MM.1S (cell line): ENCODE measurements at regions not wholly inside any gene's neighbourhood (a gene's known extent, or its start where the extent isn't known, plus 50 kb on each side); places are given as distances from the start of the nearest gene placed in this dataset.

Experiments used
- DNase-seq: peaks from one replicate; pipeline ENCODE4 v3.0.0-alpha.2; 2015
- H2AFZ ChIP-seq: fragments of 300-600 bp; sonication (generic); 2 replicates; pipeline ENCODE4 v1.6.0; 2016; ENCODE audit warnings: antibody characterized with exemption, low read length
- H3F3A ChIP-seq: fragments of 300-600 bp; sonication (generic); 2 replicates; pipeline ENCODE4 v1.6.1; 2016; ENCODE audit warnings: mild to moderate bottlenecking, antibody characterized with exemption, low read length, moderate library complexity, mixed read lengths; ENCODE audit not compliant: insufficient read depth
- H3K27ac ChIP-seq: fragments of 300-600 bp; sonication (generic); 2 replicates; pipeline ENCODE4 v1.5.1; 2016; ENCODE audit warnings: mild to moderate bottlenecking, low read length
- H3K27me3 ChIP-seq: fragments of 300-600 bp; sonication (generic); replicated peaks from 2 replicates; pipeline ENCODE4 v1.6.0; 2016; ENCODE audit warnings: low read length; ENCODE audit not compliant: insufficient read depth
- H3K36me3 ChIP-seq: fragments of 300-600 bp; sonication (generic); replicated peaks from 2 replicates; pipeline ENCODE4 v1.6.1; 2016; ENCODE audit warnings: mild to moderate bottlenecking, low read length, mixed read lengths; ENCODE audit not compliant: insufficient read depth
- H3K4me1 ChIP-seq: fragments of 300-600 bp; sonication (generic); 2 replicates; pipeline ENCODE4 v1.6.1; 2016; ENCODE audit warnings: low read length, mixed read lengths
- H3K4me2 ChIP-seq: fragments of 300-600 bp; sonication (generic); 2 replicates; pipeline ENCODE4 v1.6.0; 2016; ENCODE audit warnings: low read depth, low read length
- H3K4me3 ChIP-seq: fragments of 300-600 bp; sonication (generic); 2 replicates; pipeline ENCODE4 v1.5.1; 2016; ENCODE audit warnings: low read length, mixed read lengths
- H3K79me2 ChIP-seq: fragments of 300-600 bp; sonication (generic); 2 replicates; pipeline ENCODE4 v1.6.1; 2016; ENCODE audit warnings: mixed run types, low read length, mixed read lengths
- H3K9ac ChIP-seq: fragments of 300-600 bp; sonication (generic); 2 replicates; pipeline ENCODE4 v1.6.1; 2016; ENCODE audit warnings: low read length, mixed read lengths
- H3K9me2 ChIP-seq: fragments of 300-600 bp; sonication (generic); replicated peaks from 2 replicates; pipeline ENCODE4 v1.6.1; 2016; ENCODE audit warnings: mild to moderate bottlenecking, low read length, mixed read lengths; ENCODE audit not compliant: insufficient read depth
- H3K9me3 ChIP-seq: fragments of 300-600 bp; sonication (generic); replicated peaks from 2 replicates; pipeline ENCODE4 v1.6.1; 2016; ENCODE audit warnings: mild to moderate bottlenecking, low read length, mixed read lengths; ENCODE audit not compliant: insufficient read depth
- H4K20me1 ChIP-seq: fragments of 300-600 bp; sonication (generic); 2 replicates; pipeline ENCODE4 v1.6.1; 2016; ENCODE audit warnings: mild to moderate bottlenecking, low read length, moderate library complexity, mixed read lengths; ENCODE audit not compliant: insufficient read depth
- CTCF ChIP-seq: fragments of 300-600 bp; sonication (generic); IDR thresholded peaks from 2 replicates; pipeline ENCODE4 v1.5.1; 2016; ENCODE audit warnings: antibody characterized with exemption, low read length, mixed read lengths
- EZH2 ChIP-seq: fragments of 300-600 bp; sonication (generic); optimal IDR thresholded peaks from 2 replicates; pipeline ENCODE3; 2017; ENCODE audit warnings: low read depth, mild to moderate bottlenecking, antibody characterized with exemption, low read length, mixed read lengths
- EZH2phosphoT487 ChIP-seq: fragments of 300-600 bp; sonication (generic); IDR thresholded peaks from 2 replicates; pipeline ENCODE4 v1.6.1; 2018; ENCODE audit warnings: antibody characterized with exemption, low read length

GRCh38 chr16:72554935-72555334 lies 383.0 kb upstream of the PMFBP1 start:
- H4K20me1 ChIP-seq: no peaks in the 10 kb centered on the region
- no peaks in the 10 kb centered on the region for H3K79me2 ChIP-seq
- no peaks in the 10 kb centered on the region for H3F3A ChIP-seq
- H3K9me3 ChIP-seq: no peaks in the 10 kb centered on the region
- H3K9ac ChIP-seq: no peak overlapping the region
- H3K27me3 ChIP-seq: no peaks in the 10 kb centered on the region
- H3K4me3 ChIP-seq: no peak overlapping the region
- no peak for DNase-seq
- no peaks in the 10 kb centered on the region for H3K36me3 ChIP-seq
- H2AFZ ChIP-seq: no peak overlapping the region
- TF ChIP-seq CTCF (no peak), EZH2 (no peak), EZH2phosphoT487 (no peak)
- H3K27ac ChIP-seq: no peak overlapping the region
- H3K4me1 ChIP-seq: no peaks in the 10 kb centered on the region
- H3K4me2 ChIP-seq: no peak overlapping the region
- H3K9me2 ChIP-seq: no peaks in the 10 kb centered on the region

GRCh38 chr16:72552654-72553053 lies 380.7 kb upstream of the PMFBP1 start:
- no peaks in the 10 kb centered on the region for H3K9me2 ChIP-seq
- DNase-seq: no peak
- no peaks in the 10 kb centered on the region for H3K9me3 ChIP-seq
- H3K36me3 ChIP-seq: no peaks in the 10 kb centered on the region
- H3K27me3 ChIP-seq: no peaks in the 10 kb centered on the region
- TF ChIP-seq EZH2phosphoT487 (no peak), EZH2 (no peak), CTCF (no peak)
- no peak overlapping the region for H3K27ac ChIP-seq
- no peak overlapping the region for H3K4me2 ChIP-seq
- no peaks in the 10 kb centered on the region for H3K79me2 ChIP-seq
- no peaks in the 10 kb centered on the region for H3K4me1 ChIP-seq
- H2AFZ ChIP-seq: no peak overlapping the region
- H3F3A ChIP-seq: no peaks in the 10 kb centered on the region
- H4K20me1 ChIP-seq: no peaks in the 10 kb centered on the region
- no peak overlapping the region for H3K9ac ChIP-seq
- no peak overlapping the region for H3K4me3 ChIP-seq

GRCh38 chr16:72551649-72552048 lies 379.7 kb upstream of the PMFBP1 start:
- no peak overlapping the region for H3K27ac ChIP-seq
- no peaks in the 10 kb centered on the region for H3K27me3 ChIP-seq
- no peaks in the 10 kb centered on the region for H3K9me2 ChIP-seq
- no peaks in the 10 kb centered on the region for H3K79me2 ChIP-seq
- H3K4me2 ChIP-seq: no peak overlapping the region
- H3K4me1 ChIP-seq: no peaks in the 10 kb centered on the region
- H4K20me1 ChIP-seq: no peaks in the 10 kb centered on the region
- TF ChIP-seq CTCF (no peak), EZH2phosphoT487 (no peak), EZH2 (no peak)
- H3K4me3 ChIP-seq: no peak overlapping the region
- no peak overlapping the region for H2AFZ ChIP-seq
- DNase-seq: no peak
- no peaks in the 10 kb centered on the region for H3F3A ChIP-seq
- H3K36me3 ChIP-seq: no peaks in the 10 kb centered on the region
- no peaks in the 10 kb centered on the region for H3K9me3 ChIP-seq
- no peak overlapping the region for H3K9ac ChIP-seq

GRCh38 chr16:72549878-72550277 lies 377.9 kb upstream of the PMFBP1 start:
- Histone ChIP-seq H3K27ac (no peak overlapping the region), H3K9me3 (no peaks in the 10 kb centered on the region), H2AFZ (no peak overlapping the region), H3K79me2 (no peaks in the 10 kb centered on the region), H3F3A (no peaks in the 10 kb centered on the region), H4K20me1 (no peaks in the 10 kb centered on the region), H3K9ac (no peak overlapping the region), H3K36me3 (no peaks in the 10 kb centered on the region), H3K4me3 (no peak overlapping the region), H3K4me2 (no peak overlapping the region), H3K9me2 (no peaks in the 10 kb centered on the region), H3K4me1 (no peaks in the 10 kb centered on the region), H3K27me3 (no peaks in the 10 kb centered on the region)
- DNase-seq: no peak
- no peak for TF ChIP-seq EZH2
- no peak for TF ChIP-seq EZH2phosphoT487
- TF ChIP-seq CTCF: no peak
